AG10803 (cell line): ENCODE measurements at regions not wholly inside any gene's neighbourhood (a gene's known extent, or its start where the extent isn't known, plus 50 kb on each side); places are given as distances from the start of the nearest gene placed in this dataset.

ENCODE experiments used
- DNase-seq: peaks from one replicate; pipeline ENCODE4 v3.0.0; 2010; ENCODE audit warnings: low read depth
- H3K4me3 ChIP-seq: 2 replicates; pipeline ENCODE4 v1.5.1; 2011; ENCODE audit warnings: mild to moderate bottlenecking, low read length, control low read depth
- CTCF ChIP-seq: conservative IDR thresholded peaks from 2 replicates; pipeline ENCODE4 v1.5.1; 2011; ENCODE audit warnings: mild to moderate bottlenecking, low read length, control low read depth, inconsistent platforms

DNA sequence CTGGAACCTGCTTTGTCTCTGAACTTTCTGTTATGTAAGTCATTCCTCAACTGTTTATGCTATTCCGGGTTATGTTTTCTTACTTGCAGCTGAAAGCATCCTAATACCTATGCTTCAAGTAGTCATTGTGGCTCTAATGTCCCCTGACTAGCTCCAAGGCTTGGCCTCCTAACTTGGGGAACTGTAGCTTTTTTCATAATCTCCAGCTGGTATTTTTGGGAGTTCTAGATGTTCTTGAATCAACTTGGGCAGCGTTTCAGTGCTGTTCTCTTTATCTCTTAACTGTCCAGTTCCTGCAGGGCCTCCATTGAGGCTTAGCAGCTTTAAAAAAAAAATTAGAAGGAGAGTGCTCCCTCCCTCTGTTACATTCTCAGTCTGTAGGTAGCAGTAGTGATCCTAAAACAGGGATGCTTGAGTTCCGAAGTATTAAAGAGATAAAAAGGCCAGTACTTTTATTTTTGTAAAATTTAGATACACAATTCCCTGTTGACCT lies 100.0 kb upstream of the ACTBL2 start:
- no peak for DNase-seq
- TF ChIP-seq CTCF, result no peak
- H3K4me3 ChIP-seq, result no peak overlapping the region

DNA sequence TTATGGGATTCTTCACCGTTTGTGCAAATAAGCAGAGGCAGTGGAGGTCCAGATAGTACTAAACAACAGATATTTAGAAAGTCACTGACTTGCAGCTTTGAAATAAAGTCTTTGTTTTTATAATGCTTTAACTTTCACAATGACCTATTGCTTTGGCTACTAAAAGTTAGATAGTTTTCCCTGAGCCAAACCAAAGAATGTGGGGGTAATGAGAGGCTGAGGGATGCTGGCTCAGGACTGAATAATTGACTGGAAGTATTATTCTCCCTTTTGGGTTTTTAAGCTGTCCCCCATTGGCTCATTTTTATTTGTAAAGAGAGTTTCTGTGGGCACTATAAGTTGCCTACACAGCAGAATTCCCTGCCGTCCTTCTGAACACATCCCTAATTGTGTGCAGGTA lies 99.2 kb upstream of the ACTBL2 start:
- no peak for DNase-seq
- TF ChIP-seq CTCF, result no peak
- H3K4me3 ChIP-seq, result no peak overlapping the region

DNA sequence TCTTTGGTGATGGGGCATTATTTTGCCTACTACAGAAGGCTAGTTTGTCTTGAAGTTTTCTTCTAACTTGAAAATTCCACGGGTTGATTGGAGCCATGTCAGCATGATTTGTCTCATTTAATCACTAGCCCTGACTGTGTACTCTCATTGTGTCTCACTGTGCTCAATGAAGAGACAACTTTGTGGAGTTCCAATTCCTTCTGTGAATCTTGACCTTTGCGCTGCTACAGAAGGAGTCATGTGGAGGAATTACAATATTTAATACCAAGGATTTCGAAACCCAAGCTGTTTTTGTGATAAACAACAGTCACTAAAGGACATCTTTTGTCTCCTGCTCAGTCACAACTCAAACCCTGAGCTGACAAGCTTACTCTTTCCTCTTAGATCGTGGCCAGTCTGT lies 98.6 kb upstream of the ACTBL2 start:
- no peak overlapping the region for H3K4me3 ChIP-seq
- no peak for TF ChIP-seq CTCF
- no peak for DNase-seq

DNA sequence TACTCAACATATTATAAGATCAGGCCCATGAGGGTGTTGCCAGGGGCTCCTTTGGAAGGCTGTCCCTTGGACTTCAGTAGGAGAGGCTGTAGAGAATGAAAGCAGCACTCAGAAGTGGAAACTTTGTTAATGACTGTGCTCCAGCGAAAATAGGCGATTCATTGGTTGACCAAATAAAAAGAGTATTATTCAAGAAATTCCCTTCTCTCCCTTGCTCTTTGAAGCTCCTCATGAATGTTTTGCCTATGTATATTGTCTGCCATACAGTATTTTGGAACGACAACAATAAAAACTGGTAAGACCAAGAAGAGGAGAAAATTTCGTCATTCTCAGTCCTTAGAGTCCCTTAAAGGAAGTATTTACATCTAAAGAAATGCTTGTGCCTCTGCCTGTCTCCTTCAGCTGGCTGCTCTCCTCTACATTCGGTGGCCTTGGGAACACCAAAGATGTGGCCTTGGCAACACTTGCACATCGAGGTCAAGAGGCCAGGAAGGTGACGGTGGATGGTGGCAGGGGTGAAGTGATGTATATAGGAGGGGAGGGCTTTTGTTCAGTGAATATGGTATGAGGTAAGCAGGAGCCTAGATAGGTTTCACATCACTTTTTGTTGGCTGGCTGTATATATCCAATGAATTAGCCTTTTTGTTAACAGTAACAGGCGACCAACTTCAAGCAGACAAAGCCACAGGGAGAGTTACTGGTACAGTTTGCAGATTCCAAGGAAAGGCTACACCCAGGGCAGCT lies 95.0 kb upstream of the ACTBL2 start:
- TF ChIP-seq CTCF, result no peak
- DNase-seq, result no peak
- H3K4me3 ChIP-seq, result no peak overlapping the region

GRCh38 chr5:57576317-57576716 lies 93.7 kb upstream of the ACTBL2 start:
- no peak for TF ChIP-seq CTCF
- H3K4me3 ChIP-seq, result no peak overlapping the region

DNA sequence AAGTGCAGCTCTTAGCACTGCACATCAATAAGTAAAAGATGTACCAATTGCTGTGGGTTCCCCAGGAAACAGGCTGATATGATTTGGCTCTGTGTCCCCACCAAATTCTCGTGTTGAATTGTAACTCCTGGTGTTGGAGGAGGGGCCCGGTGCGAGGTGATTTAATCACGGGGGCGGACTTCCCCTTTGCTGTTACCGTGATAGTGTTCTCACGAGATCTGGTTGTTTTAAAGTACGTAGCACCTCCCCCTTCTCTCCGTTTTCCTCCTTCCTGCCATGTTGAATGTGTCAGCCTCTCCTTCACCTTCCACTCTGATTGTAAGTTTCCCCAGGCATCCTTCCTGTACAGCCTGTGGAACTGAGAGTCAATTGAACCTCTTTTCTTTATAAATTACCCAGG lies 93.2 kb upstream of the ACTBL2 start:
- TF ChIP-seq CTCF, result no peak
- DNase-seq, result no peak
- no peak overlapping the region for H3K4me3 ChIP-seq

More at GRCh38 chr5:57576317-57576716, 93.7 kb upstream of the ACTBL2 start:
- no peak for DNase-seq

DNA sequence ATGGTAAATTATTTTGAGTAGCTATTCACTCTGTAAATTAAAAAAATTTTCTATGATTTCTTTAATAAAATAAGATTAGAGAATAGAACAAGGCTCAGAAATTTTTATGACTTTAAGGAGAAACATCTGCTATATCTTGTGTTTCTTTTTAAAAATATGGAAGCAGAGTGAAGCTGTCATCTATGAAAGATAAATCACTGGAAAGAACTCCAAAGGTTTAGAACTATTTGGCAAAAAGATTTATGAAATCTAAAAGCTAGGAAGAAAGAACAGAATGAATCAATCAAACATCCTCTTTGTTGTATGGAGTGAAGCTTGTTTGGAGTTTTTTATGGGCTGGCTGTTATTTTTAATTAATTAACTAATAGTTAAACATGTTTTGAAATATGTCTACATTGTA lies 89.8 kb upstream of the ACTBL2 start:
- TF ChIP-seq CTCF, result no peak
- no peak overlapping the region for H3K4me3 ChIP-seq
- no peak for DNase-seq
